ENCODE measurements at regions not wholly inside any gene's neighbourhood (a gene's known extent, or its start where the extent isn't known, plus 50 kb on each side); places are given as distances from the start of the nearest gene placed in this dataset.

DNA sequence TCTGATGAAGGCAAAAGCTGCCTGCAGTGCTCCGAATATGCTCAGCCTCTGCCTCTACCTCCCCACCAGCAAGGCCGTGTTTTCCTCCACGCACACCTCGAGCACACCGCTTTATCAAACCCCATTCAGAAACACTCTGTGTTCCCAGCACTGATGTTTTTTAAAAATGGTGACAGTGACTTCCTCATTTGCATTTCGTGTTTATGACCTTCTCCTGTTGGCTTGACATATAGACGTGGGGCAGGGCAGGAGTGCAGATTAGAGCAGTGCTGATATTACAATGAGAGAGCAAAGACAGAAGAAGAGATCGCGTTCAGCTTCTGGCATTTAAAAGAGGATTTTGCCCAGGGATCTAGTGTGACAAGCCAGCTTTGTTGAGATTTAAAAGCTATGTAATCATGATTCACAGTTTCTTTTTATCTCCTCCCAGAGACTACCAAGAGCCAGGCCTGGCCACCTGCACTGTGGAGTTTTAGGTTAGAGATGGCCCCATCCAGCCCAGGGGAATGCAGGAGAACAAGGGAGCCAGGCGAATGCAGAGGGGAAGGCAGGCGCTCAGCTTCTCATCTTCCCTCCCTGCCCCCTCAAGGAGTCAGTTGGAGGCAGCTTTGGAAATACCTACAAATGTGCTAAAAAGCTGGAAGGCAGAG is 61.5 kb upstream of the NEDD4L start:
- Histone ChIP-seq H3K27ac (ENCODE audit: insufficient read depth, low read depth, low read length) (no peak overlapping the region), H3K27me3 (ENCODE audit: control insufficient read depth in 2 of 2, insufficient read depth in 2 of 2, low read length in 2 of 2) (peaks cover 8 to 13% of the 10 kb centered on the region in 2 experiments), H3K4me1 (ENCODE audit: control insufficient read depth, extremely low read depth, insufficient read depth, low read length) (no peaks in the 10 kb centered on the region), H2AFZ (ENCODE audit: low read depth, low read length) (no peak overlapping the region), H3K79me2 (ENCODE audit: control insufficient read depth, insufficient read depth, low read length) (no peaks in the 10 kb centered on the region), H3K4me2 (ENCODE audit: insufficient read depth, low read length) (no peak overlapping the region), H3K9ac (replicated peaks; ENCODE audit: extremely low read depth, insufficient read depth, low read length) (no peak overlapping the region), H3K4me3 (replicated peaks in 1 of 3; ENCODE audit: insufficient read depth in 1 of 3, low read depth in 1 of 3, low read length in 3 of 3) (no peak overlapping the region), H3K9me3 (replicated peaks; ENCODE audit: control insufficient read depth, insufficient read depth, low read length) (no peaks in the 10 kb centered on the region), H3K36me3 (ENCODE audit: control insufficient read depth in 2 of 2, extremely low read depth in 1 of 2, insufficient read depth in 2 of 2, low read length in 2 of 2) (no peaks in the 10 kb centered on the region), H4K20me1 (replicated peaks; ENCODE audit: control insufficient read depth, extremely low read depth, insufficient read depth, low read length) (no peaks in the 10 kb centered on the region), H3K9me1 (replicated peaks; ENCODE audit: control insufficient read depth, extremely low read depth, insufficient read depth, low read length) (no peaks in the 10 kb centered on the region)
- FAIRE-seq (no peak), DNase-seq (ENCODE audit: low read depth, low spot score) (no peak)
- intact Hi-C loops (cut with micrococcal nuclease): no loop called here
- TF ChIP-seq EZH2 (IDR thresholded peaks at IDR 0.05; ENCODE audit: borderline replicate concordance, low read depth, low read length, severe bottlenecking) (no peak), POLR2AphosphoS5 (IDR thresholded peaks at IDR 0.05; ENCODE audit: insufficient read depth, low read depth, low read length) (no peak), GATA2 (IDR thresholded peaks at IDR 0.05; ENCODE audit: insufficient read depth, insufficient read length, low read depth, low read length) (no peak), MYC (IDR thresholded peaks at IDR 0.05; ENCODE audit: low read depth, low read length) (no peak), JUN (IDR thresholded peaks at IDR 0.05; ENCODE audit: borderline replicate concordance, insufficient read depth, insufficient read length, low read depth) (no peak), FOS (IDR thresholded peaks at IDR 0.05; ENCODE audit: borderline replicate concordance, insufficient read depth, low read length) (no peak), POLR2A (IDR thresholded peaks at IDR 0.05; ENCODE audit: low read depth, low read length) (no peak)
- TF ChIP-seq, protein P1, sequence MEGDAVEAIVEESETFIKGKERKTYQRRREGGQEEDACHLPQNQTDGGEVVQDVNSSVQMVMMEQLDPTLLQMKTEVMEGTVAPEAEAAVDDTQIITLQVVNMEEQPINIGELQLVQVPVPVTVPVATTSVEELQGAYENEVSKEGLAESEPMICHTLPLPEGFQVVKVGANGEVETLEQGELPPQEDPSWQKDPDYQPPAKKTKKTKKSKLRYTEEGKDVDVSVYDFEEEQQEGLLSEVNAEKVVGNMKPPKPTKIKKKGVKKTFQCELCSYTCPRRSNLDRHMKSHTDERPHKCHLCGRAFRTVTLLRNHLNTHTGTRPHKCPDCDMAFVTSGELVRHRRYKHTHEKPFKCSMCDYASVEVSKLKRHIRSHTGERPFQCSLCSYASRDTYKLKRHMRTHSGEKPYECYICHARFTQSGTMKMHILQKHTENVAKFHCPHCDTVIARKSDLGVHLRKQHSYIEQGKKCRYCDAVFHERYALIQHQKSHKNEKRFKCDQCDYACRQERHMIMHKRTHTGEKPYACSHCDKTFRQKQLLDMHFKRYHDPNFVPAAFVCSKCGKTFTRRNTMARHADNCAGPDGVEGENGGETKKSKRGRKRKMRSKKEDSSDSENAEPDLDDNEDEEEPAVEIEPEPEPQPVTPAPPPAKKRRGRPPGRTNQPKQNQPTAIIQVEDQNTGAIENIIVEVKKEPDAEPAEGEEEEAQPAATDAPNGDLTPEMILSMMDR (IDR thresholded peaks at IDR 0.05; ENCODE audit: extremely low read depth in 1 of 2, insufficient read depth in 1 of 2, low read depth in 1 of 2, low read length in 2 of 2): no peak
- TF ChIP-seq, protein P2, sequence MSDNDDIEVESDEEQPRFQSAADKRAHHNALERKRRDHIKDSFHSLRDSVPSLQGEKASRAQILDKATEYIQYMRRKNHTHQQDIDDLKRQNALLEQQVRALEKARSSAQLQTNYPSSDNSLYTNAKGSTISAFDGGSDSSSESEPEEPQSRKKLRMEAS (IDR thresholded peaks at IDR 0.05; ENCODE audit: insufficient read depth, insufficient read length): no peak
- BruUV-seq (replicated peaks): no TSS peak
- dilution Hi-C loops (cut with MboI; ENCODE audit: extremely low pct_ligation_motif_present, low sequenced_read_pairs): no loop called here
- ChIA-PET POLR2A (no interaction called here), CTCF (interaction anchor here (1.3 kb wide), 1 partner anchor 23 kb away, joined by 4 read pairs; no protein-coding TSS in a partner anchor)

Data from endothelial cell of umbilical vein (primary cell).